ENCODE measurements at regions not wholly inside any gene's neighbourhood (a gene's known extent, or its start where the extent isn't known, plus 50 kb on each side); places are given as distances from the start of the nearest gene placed in this dataset.

- H3K27ac ChIP-seq (ENCODE audit: low read depth, low read length), result no peak overlapping the region
- no peaks in the 10 kb centered on the region for H3K27me3 ChIP-seq (ENCODE audit: control insufficient read depth in 1 of 2, insufficient read depth in 2 of 2, low read length in 2 of 2)
- H3K36me3 ChIP-seq (ENCODE audit: insufficient read depth, low read length), result no peaks in the 10 kb centered on the region
- H3K9me3 ChIP-seq (ENCODE audit: low read length), result no peaks in the 10 kb centered on the region
- H3K9ac ChIP-seq (ENCODE audit: low read length), result no peak overlapping the region
- H3K4me3 ChIP-seq (ENCODE audit: low read depth in 1 of 2, low read length in 2 of 2), result no peak overlapping the region
- H3K4me1 ChIP-seq (ENCODE audit: insufficient read depth, low read length), result peaks cover 21% of the 10 kb centered on the region
These were observed 397.4 kb downstream of the FOXO1 start for GRCh38 chr13:40269086-40269485.

DNA sequence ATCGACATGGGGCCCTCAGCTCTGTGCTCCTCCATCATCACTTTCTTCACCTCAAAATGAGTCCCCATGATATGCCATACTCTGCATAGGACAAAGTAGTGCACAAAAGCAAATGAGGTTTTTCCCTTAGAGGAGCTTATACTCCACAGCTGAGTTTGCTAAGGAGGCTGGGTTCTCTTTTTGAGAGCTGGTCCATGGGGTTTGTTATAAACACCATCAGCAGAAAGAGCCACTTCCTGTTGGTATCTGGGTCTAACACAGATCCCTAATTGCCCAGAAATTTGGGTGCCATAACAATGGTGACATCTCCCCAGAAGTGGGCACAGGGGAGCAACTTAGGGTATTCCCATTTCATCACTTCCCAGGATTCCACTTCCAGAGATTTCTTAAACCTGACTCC is 395.7 kb downstream of the FOXO1 start:
- Histone ChIP-seq H3K27ac (ENCODE audit: low read depth, low read length) (no peak overlapping the region), H3K4me1 (ENCODE audit: insufficient read depth, low read length) (peaks cover 21% of the 10 kb centered on the region), H3K4me3 (ENCODE audit: low read depth in 1 of 2, low read length in 2 of 2) (no peak overlapping the region)

GRCh38 chr13:40271271-40271885 is 395.1 kb downstream of the FOXO1 start:
- Histone ChIP-seq H3K9me3 (ENCODE audit: low read length) (no peaks in the 10 kb centered on the region), H3K27me3 (ENCODE audit: control insufficient read depth in 1 of 2, insufficient read depth in 2 of 2, low read length in 2 of 2) (no peaks in the 10 kb centered on the region), H3K4me1 (ENCODE audit: insufficient read depth, low read length) (peaks cover 21% of the 10 kb centered on the region), H3K9ac (ENCODE audit: low read length) (no peak overlapping the region), H3K27ac (ENCODE audit: low read depth, low read length) (no peak overlapping the region), H3K36me3 (ENCODE audit: insufficient read depth, low read length) (no peaks in the 10 kb centered on the region), H3K4me3 (ENCODE audit: low read depth in 1 of 2, low read length in 2 of 2) (no peak overlapping the region)

More for the DNA sequence above, 395.7 kb downstream of the FOXO1 start:
- no peaks in the 10 kb centered on the region for H3K9me3 ChIP-seq (ENCODE audit: low read length)
- no peaks in the 10 kb centered on the region for H3K36me3 ChIP-seq (ENCODE audit: insufficient read depth, low read length)
- no peak overlapping the region for H3K9ac ChIP-seq (ENCODE audit: low read length)
- no peaks in the 10 kb centered on the region for H3K27me3 ChIP-seq (ENCODE audit: control insufficient read depth in 1 of 2, insufficient read depth in 2 of 2, low read length in 2 of 2)

GRCh38 chr13:40271931-40272775 is 394.3 kb downstream of the FOXO1 start:
- H3K36me3 ChIP-seq (ENCODE audit: insufficient read depth, low read length), result no peaks in the 10 kb centered on the region
- H3K9me3 ChIP-seq (ENCODE audit: low read length), result no peaks in the 10 kb centered on the region
- no peak overlapping the region for H3K27ac ChIP-seq (ENCODE audit: low read depth, low read length)
- no peak overlapping the region for H3K4me3 ChIP-seq (ENCODE audit: low read depth in 1 of 2, low read length in 2 of 2)
- H3K9ac ChIP-seq (ENCODE audit: low read length), result no peak overlapping the region
- H3K4me1 ChIP-seq (ENCODE audit: insufficient read depth, low read length), result peaks cover 21% of the 10 kb centered on the region
- H3K27me3 ChIP-seq (ENCODE audit: control insufficient read depth in 1 of 2, insufficient read depth in 2 of 2, low read length in 2 of 2), result no peaks in the 10 kb centered on the region

DNA sequence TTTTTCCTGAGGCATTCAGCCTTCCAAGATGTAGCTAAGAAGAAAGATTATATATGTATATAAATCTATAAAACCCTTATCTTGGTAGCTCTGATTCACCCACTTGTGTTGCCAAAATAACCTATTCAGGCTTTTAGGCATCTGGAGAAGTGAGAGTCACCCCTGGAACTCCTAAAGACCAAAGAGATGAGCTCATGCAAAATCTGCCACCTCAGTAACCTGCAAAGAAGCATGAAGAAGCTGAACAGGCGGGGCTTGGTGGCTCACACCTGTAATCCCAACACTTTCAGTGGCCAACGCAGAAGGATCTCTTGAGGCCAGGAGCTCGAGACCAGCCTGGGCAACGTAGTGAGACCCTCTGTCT is 393.7 kb downstream of the FOXO1 start:
- no peak overlapping the region for H3K4me3 ChIP-seq (ENCODE audit: low read depth in 1 of 2, low read length in 2 of 2)
- H3K4me1 ChIP-seq (ENCODE audit: insufficient read depth, low read length), result peaks cover 21% of the 10 kb centered on the region
- no peaks in the 10 kb centered on the region for H3K9me3 ChIP-seq (ENCODE audit: low read length)
- H3K27me3 ChIP-seq (ENCODE audit: control insufficient read depth in 1 of 2, insufficient read depth in 2 of 2, low read length in 2 of 2), result no peaks in the 10 kb centered on the region
- no peaks in the 10 kb centered on the region for H3K36me3 ChIP-seq (ENCODE audit: insufficient read depth, low read length)
- no peak overlapping the region for H3K9ac ChIP-seq (ENCODE audit: low read length)
- no peak overlapping the region for H3K27ac ChIP-seq (ENCODE audit: low read depth, low read length)

DNA sequence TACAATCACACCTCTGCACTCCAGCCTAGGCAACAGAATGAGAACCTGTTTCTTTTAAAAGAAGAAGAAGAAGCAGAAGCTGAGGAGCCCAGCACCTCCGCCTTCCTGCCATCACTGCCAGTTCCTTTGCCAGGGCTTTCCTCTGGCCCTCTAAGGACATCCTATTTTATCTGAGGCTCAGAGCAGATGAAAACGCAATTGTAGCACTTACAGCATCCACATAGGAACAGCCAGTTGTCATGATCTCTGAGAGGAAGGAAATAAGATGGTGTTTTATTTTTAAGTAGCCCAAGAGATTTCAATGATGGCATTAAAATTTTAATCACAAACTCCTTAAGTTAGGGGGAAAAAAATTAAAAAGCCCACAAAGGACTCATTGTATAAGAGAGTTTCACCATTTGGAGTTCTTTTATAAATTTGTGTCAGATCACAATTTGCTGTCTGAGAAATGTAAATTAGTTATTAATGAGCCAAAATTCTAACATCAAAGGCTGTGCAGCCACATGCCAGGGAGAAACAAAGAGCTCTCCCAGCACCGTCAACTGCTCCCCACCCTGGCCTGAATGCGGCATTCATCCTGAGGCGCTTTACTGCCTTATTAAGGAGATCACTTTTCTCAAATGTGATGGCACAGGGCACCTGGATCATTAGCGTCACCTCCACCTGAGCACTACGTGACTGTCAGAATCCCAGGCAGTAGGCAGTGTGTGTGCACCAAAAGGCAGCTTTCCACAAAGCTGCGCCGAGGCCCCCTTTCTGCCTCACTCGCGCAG is 393.0 kb downstream of the FOXO1 start:
- Histone ChIP-seq H3K27ac (ENCODE audit: low read depth, low read length) (no peak overlapping the region), H3K4me1 (ENCODE audit: insufficient read depth, low read length) (peaks cover 21% of the 10 kb centered on the region), H3K9ac (ENCODE audit: low read length) (no peak overlapping the region), H3K9me3 (ENCODE audit: low read length) (no peaks in the 10 kb centered on the region), H3K4me3 (ENCODE audit: low read depth in 1 of 2, low read length in 2 of 2) (no peak overlapping the region), H3K36me3 (ENCODE audit: insufficient read depth, low read length) (no peaks in the 10 kb centered on the region), H3K27me3 (ENCODE audit: control insufficient read depth in 1 of 2, insufficient read depth in 2 of 2, low read length in 2 of 2) (no peaks in the 10 kb centered on the region)

DNA sequence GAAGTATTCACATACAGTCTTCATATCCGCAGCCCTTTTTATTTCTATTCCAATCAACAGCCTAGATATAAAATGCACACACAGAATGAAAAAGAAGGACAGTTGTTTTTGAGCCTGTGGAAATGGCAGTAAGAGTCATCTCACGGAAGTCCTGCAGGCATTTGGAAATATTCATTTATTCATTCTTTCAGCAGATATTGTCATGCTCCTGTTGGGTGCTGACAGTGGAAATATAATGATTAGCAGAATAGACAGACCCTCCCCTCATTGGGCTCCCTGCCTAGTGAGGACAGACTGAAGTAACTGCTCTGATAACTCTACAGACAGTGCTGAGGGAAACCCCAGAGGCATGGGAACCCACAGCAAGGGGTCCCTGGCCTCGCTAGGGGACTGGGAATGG is 392.3 kb downstream of the FOXO1 start:
- Histone ChIP-seq H3K9ac (ENCODE audit: low read length) (no peak overlapping the region), H3K4me3 (ENCODE audit: low read depth in 1 of 2, low read length in 2 of 2) (no peak overlapping the region), H3K9me3 (ENCODE audit: low read length) (no peaks in the 10 kb centered on the region), H3K36me3 (ENCODE audit: insufficient read depth, low read length) (no peaks in the 10 kb centered on the region), H3K27ac (ENCODE audit: low read depth, low read length) (no peak overlapping the region), H3K27me3 (ENCODE audit: control insufficient read depth in 1 of 2, insufficient read depth in 2 of 2, low read length in 2 of 2) (no peaks in the 10 kb centered on the region), H3K4me1 (ENCODE audit: insufficient read depth, low read length) (peaks cover 21% of the 10 kb centered on the region)

GRCh38 chr13:40275155-40275554 is 391.3 kb downstream of the FOXO1 start:
- H3K4me1 ChIP-seq (ENCODE audit: insufficient read depth, low read length), result peaks cover 21% of the 10 kb centered on the region
- no peaks in the 10 kb centered on the region for H3K9me3 ChIP-seq (ENCODE audit: low read length)
- H3K36me3 ChIP-seq (ENCODE audit: insufficient read depth, low read length), result no peaks in the 10 kb centered on the region
- H3K9ac ChIP-seq (ENCODE audit: low read length), result no peak overlapping the region
- H3K4me3 ChIP-seq (ENCODE audit: low read depth in 1 of 2, low read length in 2 of 2), result no peak overlapping the region
- no peak overlapping the region for H3K27ac ChIP-seq (ENCODE audit: low read depth, low read length)
- no peaks in the 10 kb centered on the region for H3K27me3 ChIP-seq (ENCODE audit: control insufficient read depth in 1 of 2, insufficient read depth in 2 of 2, low read length in 2 of 2)

GRCh38 chr13:40275636-40276035 is 390.8 kb downstream of the FOXO1 start:
- Histone ChIP-seq H3K4me3 (ENCODE audit: low read depth in 1 of 2, low read length in 2 of 2) (no peak overlapping the region), H3K27ac (ENCODE audit: low read depth, low read length) (no peak overlapping the region), H3K36me3 (ENCODE audit: insufficient read depth, low read length) (no peaks in the 10 kb centered on the region), H3K4me1 (ENCODE audit: insufficient read depth, low read length) (peaks cover 21% of the 10 kb centered on the region), H3K27me3 (ENCODE audit: control insufficient read depth in 1 of 2, insufficient read depth in 2 of 2, low read length in 2 of 2) (no peaks in the 10 kb centered on the region), H3K9me3 (ENCODE audit: low read length) (no peaks in the 10 kb centered on the region), H3K9ac (ENCODE audit: low read length) (no peak overlapping the region)

- Histone ChIP-seq H3K9me3 (ENCODE audit: low read length) (no peaks in the 10 kb centered on the region), H3K27me3 (ENCODE audit: control insufficient read depth in 1 of 2, insufficient read depth in 2 of 2, low read length in 2 of 2) (no peaks in the 10 kb centered on the region), H3K4me3 (ENCODE audit: low read depth in 1 of 2, low read length in 2 of 2) (no peak overlapping the region), H3K4me1 (ENCODE audit: insufficient read depth, low read length) (no peaks in the 10 kb centered on the region), H3K27ac (ENCODE audit: low read depth, low read length) (no peak overlapping the region), H3K9ac (ENCODE audit: low read length) (no peak overlapping the region), H3K36me3 (ENCODE audit: insufficient read depth, low read length) (no peaks in the 10 kb centered on the region)
These were observed 382.8 kb downstream of the FOXO1 start for GRCh38 chr13:40283666-40284065.

- no peak overlapping the region for H3K27ac ChIP-seq (ENCODE audit: low read depth, low read length)
- H3K27me3 ChIP-seq (ENCODE audit: control insufficient read depth in 1 of 2, insufficient read depth in 2 of 2, low read length in 2 of 2), result no peaks in the 10 kb centered on the region
- H3K4me3 ChIP-seq (ENCODE audit: low read depth in 1 of 2, low read length in 2 of 2), result no peak overlapping the region
These were observed 380.8 kb downstream of the FOXO1 start for GRCh38 chr13:40285634-40286033.

More at GRCh38 chr13:40285634-40286033, 380.8 kb downstream of the FOXO1 start:
- Histone ChIP-seq H3K9me3 (ENCODE audit: low read length) (no peaks in the 10 kb centered on the region), H3K9ac (ENCODE audit: low read length) (no peak overlapping the region), H3K4me1 (ENCODE audit: insufficient read depth, low read length) (no peaks in the 10 kb centered on the region), H3K36me3 (ENCODE audit: insufficient read depth, low read length) (no peaks in the 10 kb centered on the region)

Measured in muscle layer of colon (tissue), 2 donors.